GM19328 (cell line): ENCODE measurements at regions not wholly inside any gene's neighbourhood (a gene's known extent, or its start where the extent isn't known, plus 50 kb on each side); places are given as distances from the start of the nearest gene placed in this dataset.

Source experiments
- ATAC-seq: cut with Tn5 transposase; IDR thresholded peaks from one replicate; pipeline ENCODE4 v1.9.1; 2021; ENCODE audit warnings: mild to moderate bottlenecking, moderate library complexity; ENCODE audit not compliant: unreplicated experiment

- ATAC-seq = no peak
Observed at GRCh38 chr21:41653954-41654491, 112.8 kb downstream of the RIPK4 start.

GRCh38 chr21:41653243-41653953 lies 113.5 kb downstream of the RIPK4 start:
- ATAC-seq = no peak

DNA sequence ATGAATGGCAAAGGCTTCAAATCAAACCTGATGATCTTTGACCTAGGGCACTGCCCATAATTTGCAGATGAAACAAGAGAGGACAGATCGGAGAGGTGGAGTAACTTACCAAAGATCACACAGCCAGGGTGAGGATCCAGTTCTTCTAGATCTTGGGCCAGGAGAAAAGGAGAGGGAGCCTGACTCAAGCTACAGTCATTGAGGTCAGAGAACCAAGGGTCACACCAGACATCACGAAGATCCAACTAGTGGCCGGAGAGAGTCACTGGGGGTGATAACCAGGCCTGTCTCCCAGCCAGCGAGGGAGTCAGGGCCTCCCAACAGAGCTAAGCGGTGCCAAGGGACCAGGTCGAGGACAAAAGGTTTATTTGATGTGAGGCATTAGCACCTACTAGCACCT lies 115.0 kb downstream of the RIPK4 start:
- no peak for ATAC-seq

- no peak for ATAC-seq
Observed at GRCh38 chr21:41651406-41651805, 115.4 kb downstream of the RIPK4 start.

DNA sequence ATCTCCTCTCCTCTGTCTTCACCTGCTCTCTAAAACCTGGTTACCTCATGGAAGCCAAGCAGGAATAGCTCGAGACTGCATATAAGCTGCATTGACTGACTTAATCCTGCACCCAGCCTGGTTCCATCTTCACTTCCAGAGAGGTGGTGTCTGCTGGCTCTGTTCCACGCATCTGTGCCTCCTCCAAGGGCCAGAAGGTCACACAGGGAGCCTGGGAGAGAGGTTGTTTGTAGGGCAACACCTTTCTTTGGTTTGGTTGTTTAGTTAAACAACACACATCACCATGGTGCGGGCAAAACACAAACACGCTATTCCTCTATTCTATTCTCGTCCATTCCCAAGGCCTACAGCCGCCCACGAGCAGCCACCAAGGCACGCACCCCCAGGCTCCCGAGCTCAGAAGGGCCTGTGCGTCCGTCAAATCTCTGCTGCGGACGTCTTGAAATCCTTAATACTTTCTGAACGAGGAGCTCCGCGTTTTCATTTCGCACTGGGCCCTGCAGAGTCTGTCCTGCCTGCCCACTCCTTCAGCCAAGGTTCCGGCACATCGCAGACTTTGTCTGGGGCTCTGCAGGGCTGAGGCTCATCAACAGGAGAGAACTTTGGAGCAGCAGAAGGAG lies 116.2 kb downstream of the RIPK4 start:
- ATAC-seq = no peak

GRCh38 chr21:41648591-41649031 lies 118.2 kb downstream of the RIPK4 start:
- no peak for ATAC-seq

GRCh38 chr21:41647806-41648561 lies 118.9 kb downstream of the RIPK4 start:
- no peak for ATAC-seq

- ATAC-seq = no peak
Observed at GRCh38 chr21:41643246-41643966, 123.4 kb downstream of the RIPK4 start.

- ATAC-seq = no peak
Observed at GRCh38 chr21:41641821-41642701, 124.8 kb downstream of the RIPK4 start.

GRCh38 chr21:41641510-41641815 lies 125.4 kb downstream of the RIPK4 start:
- no peak for ATAC-seq

- no peak for ATAC-seq
Observed at GRCh38 chr21:41640748-41641509, 125.9 kb downstream of the RIPK4 start.

DNA sequence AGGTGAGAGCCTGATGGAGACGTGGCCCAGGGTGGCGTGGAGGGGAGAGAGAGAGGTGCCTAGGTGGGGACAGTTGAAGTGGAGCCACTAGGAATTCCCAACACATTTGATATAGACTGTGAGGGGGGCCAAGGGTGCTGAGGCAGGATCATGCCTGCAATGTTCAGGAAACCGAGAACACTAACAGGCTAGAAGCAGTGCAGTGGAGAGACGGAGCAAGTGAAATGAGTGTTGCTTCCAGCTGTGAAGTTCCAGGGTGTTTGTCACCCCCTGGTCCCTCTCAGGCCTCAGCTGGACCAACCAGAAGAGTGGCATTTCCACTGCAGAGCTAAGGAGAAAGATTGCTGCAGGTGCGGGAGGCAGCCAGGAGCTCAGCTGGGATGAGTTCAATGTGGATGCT lies 127.1 kb downstream of the RIPK4 start:
- no peak for ATAC-seq

DNA sequence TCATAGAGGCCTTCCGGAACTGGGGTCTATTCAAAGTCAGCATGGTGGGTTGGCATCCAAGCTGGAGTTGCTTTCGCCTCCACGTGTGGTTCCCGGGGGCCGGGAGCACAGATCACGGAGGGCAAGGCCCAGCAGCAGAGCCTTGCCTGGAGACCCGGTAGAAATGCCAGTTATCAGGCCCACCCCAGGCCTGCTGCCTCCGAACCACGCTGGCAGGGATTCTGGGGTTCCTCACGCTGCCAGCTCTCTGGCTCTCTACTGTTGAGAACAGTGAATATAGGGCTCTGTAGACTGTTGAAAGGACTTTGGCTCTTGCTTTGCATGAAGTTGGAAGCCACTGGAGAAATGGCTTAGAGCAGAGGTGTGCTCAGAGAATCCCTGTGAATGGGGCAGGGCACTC lies 127.5 kb downstream of the RIPK4 start:
- no peak for ATAC-seq

GRCh38 chr21:41638201-41638790 lies 128.6 kb downstream of the RIPK4 start:
- ATAC-seq = no peak

DNA sequence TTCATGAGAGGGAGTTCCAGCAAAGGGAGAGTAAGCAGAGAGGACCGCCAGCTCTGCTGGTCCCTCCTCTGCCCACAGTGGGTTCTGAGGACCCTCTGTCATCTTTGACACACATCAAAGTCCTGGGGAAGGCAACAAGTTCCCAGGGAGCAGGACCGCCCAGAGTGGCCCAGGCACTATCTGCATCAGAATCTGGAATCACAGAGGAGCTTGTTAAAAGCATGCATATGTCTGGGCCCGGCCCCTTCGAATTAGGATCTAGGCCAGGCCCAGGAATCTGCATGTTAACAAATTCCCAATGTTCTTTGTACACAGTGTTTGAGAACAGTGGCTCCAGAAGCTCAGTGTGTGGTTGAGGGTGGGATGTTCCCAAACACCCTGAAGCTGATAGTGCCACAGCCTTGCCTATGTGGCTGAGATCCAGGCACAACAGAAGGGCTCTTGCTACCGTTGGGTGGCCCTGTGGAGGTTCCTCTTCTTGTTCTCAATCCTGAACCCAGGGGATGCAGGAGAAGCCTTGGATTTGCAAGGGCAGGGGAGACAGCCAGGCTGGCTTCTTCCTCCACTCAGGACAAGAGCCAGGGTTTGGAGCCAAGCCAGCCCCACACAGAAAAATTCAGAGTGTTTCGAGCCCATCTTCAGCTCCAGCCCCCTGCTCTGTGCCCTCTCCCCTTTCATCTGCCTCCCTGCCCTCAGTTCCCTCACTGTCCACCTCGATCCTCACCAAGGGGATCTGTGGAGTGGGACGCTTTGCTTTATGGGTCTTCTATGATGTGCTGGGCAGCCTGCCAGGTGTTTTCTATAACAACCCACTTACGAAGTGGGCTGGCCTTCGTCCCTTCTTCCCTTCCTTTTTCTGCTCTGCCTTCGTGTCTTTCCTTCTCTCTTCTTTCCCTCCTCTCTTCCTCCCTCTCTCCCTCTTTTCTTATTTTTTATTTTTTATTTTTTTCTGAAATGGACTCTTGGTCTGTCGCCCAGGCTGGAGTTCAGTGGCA lies 129.0 kb upstream of the TMPRSS2 start:
- no peak for ATAC-seq

- no peak for ATAC-seq
Observed at GRCh38 chr21:41635874-41636273, 127.9 kb upstream of the TMPRSS2 start.

DNA sequence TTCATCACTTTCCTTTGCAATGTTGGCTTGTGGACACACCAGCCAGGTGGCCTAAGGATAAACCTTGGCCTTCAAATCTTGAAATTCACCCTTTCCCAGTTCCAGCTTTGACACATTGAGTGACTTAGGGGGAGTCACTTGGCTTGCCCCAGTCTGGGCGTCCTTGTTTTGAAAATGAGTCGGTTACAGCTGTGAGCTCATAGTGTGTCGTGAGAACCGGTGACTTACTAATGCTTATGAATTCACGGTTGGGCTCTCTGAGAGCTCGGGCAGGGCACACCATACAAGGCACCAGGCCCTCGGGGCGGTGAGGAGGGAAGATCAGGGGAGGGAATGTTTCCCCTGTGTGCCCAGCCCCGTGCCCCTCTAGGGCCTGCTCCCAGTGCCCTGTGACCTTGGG lies 126.9 kb upstream of the TMPRSS2 start:
- ATAC-seq = no peak

DNA sequence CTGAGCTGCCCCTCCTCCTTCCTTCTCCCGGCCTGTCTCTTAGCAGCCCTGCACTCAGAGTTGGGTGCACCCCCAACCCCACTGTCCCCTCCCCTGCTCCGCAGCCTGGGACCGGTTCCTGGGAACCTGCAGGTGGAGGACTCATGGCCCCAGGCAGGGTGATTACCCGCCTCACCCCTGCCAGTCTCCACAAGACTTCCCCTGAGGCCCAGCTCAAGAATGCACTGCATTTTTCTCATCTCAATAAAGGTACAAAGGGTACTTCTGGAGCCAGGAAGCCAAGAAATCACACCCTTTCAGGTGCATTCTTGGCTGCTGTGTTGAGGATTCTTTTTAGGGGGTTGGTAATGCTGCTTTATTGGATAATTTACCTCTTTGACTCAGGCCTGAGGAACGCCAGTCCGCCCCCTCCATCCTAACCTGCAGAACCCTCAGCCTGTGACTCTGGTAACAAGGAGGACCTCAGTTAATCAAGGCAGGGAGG lies 126.3 kb upstream of the TMPRSS2 start:
- ATAC-seq = no peak
